Stimulated activated CD4-positive, alpha-beta T cell treated with anti-CD3 and anti-CD28 coated beads, Interleukin-4, amount 100 ng/mL, for 24 hours (primary cell): ENCODE measurements at regions not wholly inside any gene's neighbourhood (a gene's known extent, or its start where the extent isn't known, plus 50 kb on each side); places are given as distances from the start of the nearest gene placed in this dataset.
"Not testable (repeated sequence)": the region's sequence is repeated elsewhere in the genome, so short reads cannot be mapped to it uniquely, and the experiment has no call there.

Source experiments
- DNase-seq: peaks from one replicate; pipeline ENCODE4 v3.0.0-alpha.2; 2020

DNA sequence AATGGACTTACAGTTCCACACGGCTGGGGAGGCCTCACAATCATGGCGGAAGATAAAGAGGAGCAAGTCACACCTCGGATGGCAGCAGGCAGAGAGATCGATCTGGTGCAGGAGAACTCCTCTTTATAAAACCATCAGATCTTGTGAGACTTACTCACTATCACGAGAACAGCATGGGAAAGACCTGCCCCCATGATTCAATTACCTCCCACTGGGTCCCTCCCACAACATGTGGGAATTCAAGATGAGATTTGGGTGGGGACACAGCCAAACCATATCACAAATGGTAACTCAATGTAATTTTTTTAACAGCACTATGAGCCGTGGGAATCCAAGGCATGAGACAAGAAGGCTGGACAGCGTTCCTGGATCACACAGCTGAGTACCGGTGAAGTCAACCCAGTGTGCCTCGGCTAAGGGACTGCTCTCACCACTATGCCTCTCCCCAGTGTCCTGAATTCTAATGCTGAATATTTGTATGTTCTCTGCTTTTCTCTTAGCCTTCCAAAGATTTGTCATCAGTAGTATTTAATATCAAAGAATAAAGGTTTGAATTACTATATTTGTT lies 84.3 kb downstream of the IRS2 start:
- DNase-seq = not testable (repeated sequence)

DNA sequence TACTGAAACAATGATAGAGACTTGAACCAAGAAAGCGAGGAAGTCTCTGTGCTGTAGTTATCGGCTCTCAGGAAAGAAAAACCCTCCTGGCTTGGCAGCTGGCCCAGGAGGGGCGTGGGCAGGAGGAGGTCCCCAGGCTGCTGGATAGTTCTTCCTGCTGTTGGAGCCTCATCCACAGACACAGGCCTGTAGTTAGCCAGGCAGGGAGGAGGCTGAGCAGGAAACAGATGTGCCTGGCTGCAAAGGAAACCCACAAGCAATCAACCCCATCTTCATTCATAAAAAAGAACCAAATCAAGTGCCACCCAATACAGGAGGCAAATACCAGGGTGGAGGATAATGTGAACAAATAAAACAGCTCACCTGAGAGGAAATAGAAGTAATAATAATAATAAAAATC lies 86.2 kb downstream of the IRS2 start:
- DNase-seq = no peak

DNA sequence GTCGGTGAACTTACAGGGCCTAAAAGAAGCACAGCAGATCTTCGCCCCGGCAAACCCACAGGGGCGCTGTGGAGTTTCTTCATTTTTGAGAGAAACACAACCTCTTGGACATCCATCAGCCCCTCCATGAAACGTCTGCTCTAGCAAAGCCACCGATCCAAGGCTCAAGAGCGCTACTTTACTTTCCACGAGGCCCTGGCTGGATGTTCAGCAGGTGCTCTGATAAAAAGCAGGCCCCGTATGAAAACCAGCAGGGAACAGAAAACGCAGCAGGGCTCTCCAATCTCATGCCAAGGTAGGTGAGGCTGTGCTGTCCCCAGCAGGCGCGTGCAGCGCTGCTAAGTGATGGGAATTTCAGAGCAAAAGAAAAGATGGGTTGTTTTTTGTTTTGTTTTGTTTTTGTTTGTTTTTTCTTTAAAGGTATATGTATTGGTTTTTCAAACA lies 86.7 kb downstream of the IRS2 start:
- no peak for DNase-seq

DNA sequence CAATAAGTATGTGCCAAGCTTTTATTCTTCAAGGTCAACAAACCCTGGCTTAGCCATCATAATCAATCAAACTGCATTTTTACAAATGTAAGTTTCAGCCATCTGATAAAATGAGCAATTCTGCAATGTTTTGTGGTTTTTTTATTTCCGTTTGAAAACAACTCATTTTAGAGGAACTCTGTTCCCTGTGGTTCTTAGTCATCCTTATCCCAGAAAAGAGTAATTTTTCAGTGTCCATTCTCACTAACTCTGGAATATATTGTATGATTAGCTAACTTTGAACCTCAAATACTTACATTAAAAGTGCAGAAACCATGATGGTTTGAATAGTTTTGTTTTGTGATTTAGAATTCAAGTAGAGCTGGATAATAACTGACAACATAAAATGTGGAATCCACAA lies 87.6 kb downstream of the IRS2 start:
- no peak for DNase-seq

DNA sequence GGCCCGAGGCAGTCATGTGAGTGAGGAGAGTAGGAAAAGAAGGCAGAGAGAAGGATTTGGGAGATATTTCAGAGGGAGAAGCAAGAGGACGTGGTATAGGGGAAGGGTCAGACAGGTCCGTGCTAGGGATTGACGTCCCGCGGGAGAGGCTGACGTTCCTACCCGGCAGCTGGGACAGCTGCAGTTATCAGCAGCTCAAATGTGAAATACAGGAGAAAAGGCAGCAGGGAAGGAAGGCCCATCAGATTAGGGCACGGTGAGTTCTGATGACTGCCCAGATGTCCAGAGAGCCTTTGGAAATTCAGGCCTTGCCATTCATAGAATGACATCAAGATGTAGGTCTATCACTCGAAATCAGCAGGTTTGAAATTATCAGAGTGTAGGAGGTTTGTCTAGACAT lies 88.4 kb downstream of the IRS2 start:
- DNase-seq = no peak

DNA sequence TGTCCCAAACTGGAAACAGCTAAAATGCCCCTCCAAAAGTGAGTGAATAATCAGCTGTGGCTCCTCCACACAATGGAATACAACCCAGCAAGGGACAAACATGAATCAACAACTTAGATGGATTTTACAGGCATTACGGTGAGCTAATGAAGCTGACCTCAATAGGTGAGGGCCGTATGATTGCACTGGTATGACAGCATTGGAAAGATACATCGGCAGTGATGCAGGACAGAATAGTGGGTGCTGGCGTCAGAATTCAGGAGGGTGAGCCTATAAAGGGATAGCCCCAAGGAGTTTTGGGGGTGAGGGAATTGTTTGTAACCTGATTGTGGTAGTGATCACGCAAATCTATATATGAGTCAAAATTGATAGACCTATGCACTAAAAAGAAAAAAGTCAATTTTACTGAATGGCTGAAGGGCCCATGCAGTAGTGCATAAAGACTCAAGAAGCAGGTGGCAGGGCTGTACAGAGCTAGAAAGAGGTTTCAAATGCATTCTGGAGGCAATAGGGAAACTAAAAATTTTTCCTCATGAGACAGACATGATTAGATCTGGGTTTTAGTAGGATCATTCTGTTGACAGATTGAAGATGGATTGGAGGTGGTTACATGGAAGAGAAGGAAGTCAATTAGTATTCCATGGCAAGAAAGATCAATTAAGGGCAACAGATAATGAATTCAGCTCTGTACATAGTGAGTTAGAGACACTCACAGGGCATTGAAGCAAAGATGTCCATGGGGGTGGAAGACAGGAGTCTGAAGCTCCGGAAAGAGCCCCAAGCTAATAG lies 90.8 kb downstream of the IRS2 start:
- no peak for DNase-seq

DNA sequence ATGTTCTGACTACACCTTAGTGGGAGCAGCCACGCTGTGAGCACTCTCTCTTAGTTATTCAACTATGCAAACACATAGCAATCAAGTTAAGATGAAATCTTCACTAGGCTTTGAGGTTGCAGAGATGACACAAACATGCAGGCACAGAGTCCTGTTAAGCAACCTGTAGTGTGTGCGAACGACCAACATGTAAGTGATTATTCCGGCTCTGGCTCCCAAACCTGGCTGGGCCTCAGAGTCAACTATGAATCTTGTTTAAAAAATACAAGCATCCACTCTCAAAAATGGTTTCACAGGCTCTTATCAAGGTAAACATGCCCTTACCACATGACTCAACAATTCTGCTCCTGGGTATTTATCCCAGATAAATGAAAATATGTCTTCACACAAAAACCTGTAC lies 91.4 kb downstream of the IRS2 start:
- DNase-seq = no peak

DNA sequence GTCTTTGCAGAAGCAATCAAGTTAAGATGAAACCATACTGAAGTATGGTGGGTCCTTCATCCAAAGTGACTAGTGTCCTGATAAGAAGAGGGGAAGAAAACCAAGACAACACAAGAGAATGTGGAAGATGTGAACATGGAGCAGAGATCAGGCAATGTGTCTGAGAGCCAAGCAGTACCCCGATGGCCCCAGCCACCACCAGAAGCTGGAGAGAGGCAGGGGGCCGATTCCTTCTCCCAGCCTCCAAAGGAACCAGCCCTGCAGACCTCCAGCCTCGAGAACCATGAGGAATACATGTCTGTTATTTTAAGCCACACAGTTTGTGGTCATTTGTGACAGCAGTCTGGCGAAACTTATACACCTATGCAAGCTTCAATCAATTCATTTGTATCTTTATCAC lies 93.2 kb downstream of the IRS2 start:
- no peak for DNase-seq

DNA sequence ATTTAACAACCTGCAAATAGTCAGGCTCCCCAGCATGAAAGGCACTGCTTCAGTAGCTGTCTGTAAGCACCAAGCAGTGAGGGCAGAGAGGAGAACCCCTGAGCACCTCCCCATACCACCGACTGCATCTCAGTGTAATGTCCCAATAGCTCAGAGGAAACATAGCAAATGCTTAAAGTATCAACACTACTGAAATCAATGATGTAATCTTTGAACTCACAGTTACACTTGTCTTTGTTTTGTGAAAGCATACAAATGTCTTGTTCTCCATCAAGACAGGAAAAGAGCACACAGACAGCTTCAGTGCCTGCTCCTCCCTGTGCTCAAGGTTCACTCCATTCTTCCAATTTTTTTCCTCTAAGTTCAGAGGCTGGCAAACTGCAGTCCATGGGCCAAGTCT lies 94.7 kb downstream of the IRS2 start:
- DNase-seq = no peak

DNA sequence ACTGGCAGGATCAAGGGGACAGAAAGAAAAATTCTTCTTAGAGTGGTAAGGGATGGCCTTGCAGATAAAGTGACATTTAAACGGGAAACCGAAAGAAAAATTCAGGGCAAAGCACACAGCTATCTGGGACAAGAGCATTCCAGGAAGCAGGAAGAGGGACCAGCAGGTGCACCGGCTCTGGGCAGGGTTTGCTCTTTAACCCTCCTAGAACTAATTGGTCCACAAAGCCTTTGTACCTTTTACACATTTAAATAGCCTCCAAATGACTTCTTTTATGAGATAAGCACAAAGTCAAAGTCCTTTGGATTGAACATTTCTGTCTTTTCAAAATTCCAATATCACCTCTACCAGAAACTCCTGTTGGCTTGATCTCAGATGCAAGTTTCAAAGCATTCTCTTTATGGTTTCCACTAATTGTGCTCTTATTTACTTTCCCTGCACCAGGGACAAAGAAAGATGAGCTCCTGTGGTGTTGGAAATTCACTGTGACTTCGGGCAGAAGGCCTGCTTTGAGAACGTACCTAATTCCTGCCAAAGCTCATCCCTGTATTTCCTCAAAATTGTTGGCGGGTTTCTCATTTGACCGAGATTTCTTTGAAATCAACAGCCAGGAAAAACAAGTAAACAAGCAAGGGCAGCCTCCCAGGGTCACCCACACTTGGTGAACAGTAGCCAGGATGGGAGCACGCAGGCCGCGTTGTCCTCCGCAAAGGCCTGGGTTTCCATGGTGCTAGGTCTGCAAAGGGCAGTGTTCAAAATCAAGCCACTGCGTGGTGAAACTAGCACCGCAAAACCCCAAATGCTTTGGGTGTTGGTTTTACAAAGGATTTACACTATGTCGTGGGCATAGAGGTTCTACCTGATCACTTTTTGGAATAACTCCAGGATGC lies 98.6 kb downstream of the IRS2 start:
- no peak for DNase-seq

DNA sequence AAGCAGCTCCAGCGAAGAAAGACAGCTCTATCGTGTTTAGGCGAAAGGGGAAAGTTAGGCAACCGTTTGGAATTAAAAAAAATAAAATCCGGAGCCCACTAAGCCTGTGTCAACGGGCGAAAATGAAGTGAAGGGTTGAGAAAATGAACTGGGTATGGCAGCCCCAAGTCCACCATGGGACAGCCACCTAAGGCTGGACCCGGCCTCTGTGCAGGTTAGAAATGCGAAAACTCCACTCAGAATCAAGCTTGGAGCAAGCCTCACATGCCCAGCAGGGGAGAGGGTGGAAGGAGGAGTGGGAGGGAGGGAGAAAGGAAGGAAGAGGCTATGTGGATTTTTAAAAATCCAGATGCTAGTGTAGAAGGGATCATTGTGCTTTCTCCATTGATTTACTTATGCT lies 101.2 kb downstream of the IRS2 start:
- DNase-seq = no peak

DNA sequence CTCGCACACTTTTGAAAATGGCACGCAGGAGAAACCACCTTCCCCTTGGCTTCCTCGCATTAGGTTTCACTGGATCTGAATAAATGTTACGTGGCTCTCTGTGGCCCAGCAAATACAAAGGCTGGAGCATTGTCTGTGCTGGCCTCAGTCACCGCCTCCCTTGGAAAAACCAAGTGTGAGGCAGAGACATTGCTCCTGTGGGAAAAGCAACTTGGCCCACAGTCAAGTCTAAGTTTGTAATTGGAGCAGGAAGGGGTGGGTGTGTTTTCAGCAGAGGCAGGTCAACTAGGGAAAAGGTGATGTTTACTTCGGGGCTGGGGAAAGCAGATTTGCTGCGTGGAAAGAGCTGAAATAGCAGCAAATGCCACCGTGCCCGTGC lies 101.6 kb downstream of the IRS2 start:
- DNase-seq = no peak

DNA sequence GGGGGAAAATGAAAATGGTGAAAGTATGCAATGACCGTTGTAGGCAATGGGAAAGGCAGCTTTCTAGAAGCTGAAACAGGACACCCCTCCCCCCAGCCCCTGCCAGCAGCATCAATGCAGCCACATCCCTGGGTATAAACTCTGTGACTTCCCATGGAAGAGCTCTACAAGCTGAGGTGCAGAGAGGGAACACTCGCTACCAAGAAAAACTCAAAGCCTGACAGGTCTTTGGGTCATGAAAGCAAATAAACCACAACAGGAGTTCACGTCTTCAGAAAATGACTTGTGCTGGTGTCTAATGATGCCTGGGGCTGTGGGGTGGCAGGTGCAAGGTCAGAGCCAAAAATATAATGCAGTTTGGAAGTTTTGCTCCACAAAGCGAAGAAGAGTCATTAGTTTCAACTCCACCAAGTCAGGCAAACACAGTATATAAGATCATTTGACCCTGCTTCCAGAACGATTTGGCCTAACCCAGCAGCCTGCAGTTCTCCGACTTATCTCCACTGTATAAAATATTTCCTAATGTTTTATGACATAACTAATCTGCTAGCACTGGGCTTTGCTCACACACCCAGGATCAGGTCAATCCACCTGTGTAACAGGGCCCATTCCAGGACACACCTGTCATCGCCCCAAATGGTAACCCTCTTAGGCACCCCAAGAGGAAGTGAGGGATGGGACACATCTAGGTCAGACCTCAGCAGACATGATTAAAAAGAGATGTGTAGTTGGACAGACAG lies 102.1 kb downstream of the IRS2 start:
- DNase-seq = no peak

DNA sequence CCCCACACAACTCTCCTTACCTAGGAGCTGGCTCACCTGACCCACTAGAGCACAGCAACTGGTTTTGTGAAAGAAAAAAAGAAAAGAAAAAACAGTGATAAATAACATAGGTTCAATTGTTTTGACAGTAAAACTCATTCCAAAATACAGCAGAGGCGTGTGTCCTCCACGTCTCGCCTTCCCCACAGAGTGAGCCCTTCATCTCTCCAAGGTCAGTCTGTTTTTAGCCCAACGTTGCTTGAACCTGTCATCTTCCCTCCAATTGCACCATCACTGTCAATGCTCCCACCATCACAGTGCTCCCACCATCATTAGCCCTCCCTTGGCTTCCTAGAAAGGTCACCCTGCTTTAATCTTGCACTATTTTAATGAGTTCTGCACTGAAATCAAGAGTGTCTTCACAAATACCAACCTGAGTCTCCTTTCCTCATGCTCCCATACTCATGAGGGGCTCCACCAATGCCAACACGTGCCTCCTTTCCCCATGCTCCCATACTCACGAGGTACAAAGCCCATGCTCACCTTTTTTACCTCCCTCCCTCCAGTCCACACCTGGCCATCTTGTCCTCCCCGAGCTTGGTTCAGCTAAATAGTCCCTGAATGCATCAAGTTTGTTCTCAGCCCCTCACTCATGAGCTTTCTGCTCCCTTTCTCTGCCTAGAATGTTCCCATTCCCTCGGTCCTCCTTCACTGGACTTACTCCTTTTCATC lies 103.7 kb downstream of the IRS2 start:
- DNase-seq = no peak

DNA sequence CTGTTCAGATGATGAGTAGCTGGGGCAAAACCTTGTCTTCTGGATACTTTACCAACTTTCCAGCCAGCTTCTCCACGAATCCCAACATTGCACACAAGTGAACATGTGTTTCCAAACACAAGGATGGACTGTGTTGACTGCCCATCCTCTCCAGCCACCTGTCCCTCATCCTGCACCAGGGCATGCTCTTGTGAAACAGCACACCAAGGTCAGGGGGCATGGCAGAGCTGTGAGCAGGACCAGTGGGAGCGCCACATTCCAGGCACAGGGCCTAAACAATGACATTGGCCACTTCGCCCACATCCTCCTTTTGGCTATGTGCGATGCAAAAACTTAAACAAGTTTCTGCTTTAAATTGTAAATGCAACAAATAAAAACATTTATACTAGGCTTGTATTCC lies 105.5 kb downstream of the IRS2 start:
- DNase-seq = no peak

DNA sequence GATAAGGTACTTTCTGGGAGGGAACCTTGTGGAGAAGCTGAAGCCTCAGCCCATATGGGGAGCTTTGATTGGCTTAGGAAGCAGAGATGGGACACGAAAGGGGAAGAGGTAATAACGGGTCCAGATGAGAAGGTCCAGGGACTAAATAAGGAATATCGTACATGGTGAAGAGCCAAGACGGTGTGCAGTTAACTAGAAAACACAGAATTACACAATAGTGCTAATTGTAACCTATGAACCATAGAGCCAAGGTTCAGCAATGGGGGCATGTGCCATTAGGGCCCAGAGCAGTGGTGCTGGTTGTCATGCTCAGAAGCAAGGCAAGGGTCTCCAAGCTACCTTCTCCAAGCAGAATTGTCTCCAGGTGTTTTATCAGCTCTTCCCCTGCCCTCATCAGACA lies 106.1 kb downstream of the IRS2 start:
- no peak for DNase-seq

DNA sequence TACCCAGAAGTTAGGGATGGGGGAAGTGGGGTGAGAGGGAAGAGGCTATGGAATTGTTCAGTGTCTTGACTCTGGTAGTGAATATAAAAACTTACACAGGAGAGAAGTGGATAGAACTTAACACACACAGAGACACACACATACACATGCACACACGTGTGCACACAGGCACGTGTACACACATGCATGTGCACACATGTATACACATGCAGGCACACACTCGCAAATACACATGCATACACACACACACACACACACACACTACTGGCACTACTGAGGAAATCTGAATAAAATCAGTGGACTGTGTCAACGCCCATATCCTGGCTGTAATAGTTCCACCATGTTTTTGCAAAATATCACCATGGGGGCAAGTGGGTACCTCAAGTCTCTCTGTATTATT lies 107.9 kb downstream of the IRS2 start:
- no peak for DNase-seq

DNA sequence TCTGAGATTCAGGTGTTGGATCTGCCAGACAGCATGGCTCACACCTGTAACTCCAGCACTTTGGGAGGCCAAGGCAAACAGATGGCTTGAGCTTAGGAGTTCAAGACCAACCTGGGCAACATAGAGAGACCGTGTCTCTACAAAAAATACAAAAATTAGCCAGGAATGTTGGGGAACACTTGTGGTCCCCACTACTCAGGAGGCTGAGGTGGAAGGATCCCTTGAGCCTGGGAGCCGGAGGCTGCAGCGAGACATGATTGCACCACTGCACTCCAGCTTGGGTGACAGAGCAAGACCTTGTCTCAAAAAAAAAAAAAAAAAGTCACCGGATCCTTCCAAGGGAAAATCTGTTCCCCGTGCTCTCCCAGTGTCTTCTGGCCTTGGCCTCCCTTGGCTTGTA lies 109.2 kb downstream of the IRS2 start:
- no peak for DNase-seq

DNA sequence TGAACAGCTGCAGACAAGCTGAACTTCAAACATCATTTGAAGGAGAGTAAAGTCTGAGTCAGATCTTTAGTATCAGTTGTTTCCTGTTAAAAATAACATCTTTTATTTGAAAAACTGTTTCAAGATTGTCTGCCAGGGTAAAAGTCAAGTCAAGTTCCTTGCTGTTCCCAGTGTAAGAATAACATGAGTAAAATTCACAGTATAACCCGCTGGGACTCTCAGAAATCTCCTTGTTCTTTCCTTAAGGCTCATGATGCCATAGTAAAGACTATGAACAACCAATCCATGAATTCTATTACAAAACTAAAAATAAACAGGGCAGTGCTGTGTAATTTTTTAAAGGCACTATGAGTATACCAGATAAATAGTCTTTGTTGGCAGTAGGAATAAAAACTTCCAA lies 112.9 kb downstream of the IRS2 start:
- no peak for DNase-seq

DNA sequence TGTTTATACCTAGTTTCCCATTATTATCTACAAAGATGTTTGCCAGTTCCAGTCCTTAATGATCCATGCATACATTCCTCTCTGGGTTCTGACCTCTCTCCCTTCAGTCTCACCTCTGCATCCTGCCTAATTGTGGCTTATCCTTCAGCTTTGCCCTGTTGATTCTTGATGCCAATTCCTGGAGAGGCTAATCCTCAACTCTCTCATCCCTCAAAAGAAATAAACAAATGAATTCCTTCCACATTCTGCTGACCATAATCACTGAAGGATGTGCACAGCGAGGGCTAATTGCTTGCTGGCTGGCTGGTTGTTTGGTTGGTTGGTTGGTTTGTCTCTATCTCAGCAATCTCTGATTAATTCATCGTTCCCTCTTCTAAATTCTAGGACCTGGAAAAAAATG lies 113.8 kb downstream of the IRS2 start:
- no peak for DNase-seq

DNA sequence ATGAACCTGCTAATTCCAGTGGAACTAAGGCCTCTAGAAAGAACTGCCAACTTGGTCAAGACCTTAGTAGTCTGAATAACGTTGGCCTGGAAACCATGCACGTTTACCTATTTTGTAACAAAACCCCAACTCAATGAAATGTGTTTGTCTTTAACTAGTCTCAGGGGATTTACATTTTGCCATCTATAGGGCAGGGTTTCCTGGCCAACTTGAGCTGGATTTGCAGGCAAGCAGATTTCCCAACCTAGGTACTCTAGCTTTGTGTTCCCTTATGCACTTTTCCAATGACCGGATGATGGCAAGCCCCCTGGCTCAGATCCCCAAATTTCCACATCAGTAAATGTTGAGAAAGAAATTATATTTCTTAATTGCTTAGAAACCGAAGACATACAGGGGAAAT lies 114.5 kb downstream of the IRS2 start:
- DNase-seq = no peak

DNA sequence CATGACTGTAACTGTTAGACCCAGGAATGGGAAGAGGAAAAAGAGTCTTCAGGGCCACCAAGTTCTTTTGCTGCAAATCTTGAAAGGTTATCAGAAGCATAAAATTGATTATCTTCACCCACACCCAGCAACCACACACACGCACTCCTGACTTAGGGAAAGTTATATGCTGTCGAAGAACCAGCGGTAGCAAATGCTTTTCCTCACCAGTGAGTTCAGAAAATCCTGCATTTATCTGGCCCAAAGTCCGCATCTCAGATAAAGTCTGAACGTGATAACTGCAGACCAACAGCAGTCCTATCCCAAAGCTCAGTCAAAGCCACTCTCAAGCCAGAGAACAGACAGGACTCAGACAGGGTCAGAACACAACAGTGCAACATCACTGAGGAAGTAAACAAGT lies 115.6 kb downstream of the IRS2 start:
- DNase-seq = no peak

DNA sequence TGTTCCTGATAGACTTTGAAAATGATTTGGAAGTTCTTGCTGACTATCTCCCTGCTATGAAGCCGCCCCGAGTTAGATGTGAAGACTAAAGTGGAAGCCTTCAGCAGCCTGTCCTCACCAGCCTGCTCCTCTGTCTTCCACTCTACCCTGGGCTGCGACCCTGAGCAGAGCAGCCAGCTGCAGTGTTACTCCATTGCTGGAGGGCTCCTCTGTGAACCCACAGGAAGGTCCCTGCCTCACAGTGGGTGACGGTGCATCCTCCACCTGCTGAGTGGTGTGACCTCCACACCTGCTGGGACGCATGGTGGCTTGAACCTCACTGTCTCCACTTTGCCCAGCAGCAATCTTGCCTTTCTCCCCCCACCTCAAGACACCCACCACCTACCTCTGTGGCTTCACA lies 116.4 kb downstream of the IRS2 start:
- no peak for DNase-seq
